ENCODE measurements at regions not wholly inside any gene's neighbourhood (a gene's known extent, or its start where the extent isn't known, plus 50 kb on each side); places are given as distances from the start of the nearest gene placed in this dataset.

DNA sequence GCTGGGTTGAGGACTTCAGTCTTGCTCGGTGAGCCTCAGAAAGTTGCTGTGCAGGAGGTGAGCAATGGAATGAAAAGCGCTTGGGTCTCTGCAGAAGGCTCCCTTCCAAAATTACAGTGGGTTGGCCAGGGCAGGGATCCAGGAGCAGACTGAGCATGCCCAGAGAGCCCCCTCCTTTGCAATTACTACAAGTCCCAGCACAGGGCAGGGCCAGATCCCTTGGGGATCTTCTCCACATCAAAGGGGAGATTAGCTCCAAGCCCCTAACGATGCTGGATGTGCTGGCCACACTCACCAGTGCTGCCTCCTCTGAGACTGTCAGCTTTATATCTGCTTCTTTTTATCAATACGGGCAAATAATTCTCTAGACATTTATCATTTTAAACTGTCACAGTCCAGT lies 337.5 kb downstream of the RPS24 start:
- TF ChIP-seq POLR2A (IDR thresholded peaks at IDR 0.05) = no peak
- TF ChIP-seq, protein P1, sequence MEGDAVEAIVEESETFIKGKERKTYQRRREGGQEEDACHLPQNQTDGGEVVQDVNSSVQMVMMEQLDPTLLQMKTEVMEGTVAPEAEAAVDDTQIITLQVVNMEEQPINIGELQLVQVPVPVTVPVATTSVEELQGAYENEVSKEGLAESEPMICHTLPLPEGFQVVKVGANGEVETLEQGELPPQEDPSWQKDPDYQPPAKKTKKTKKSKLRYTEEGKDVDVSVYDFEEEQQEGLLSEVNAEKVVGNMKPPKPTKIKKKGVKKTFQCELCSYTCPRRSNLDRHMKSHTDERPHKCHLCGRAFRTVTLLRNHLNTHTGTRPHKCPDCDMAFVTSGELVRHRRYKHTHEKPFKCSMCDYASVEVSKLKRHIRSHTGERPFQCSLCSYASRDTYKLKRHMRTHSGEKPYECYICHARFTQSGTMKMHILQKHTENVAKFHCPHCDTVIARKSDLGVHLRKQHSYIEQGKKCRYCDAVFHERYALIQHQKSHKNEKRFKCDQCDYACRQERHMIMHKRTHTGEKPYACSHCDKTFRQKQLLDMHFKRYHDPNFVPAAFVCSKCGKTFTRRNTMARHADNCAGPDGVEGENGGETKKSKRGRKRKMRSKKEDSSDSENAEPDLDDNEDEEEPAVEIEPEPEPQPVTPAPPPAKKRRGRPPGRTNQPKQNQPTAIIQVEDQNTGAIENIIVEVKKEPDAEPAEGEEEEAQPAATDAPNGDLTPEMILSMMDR (IDR thresholded peaks at IDR 0.05) = no peak
- TF ChIP-seq EP300 (IDR thresholded peaks at IDR 0.05) = no peak
- TF ChIP-seq POLR2AphosphoS5 (IDR thresholded peaks at IDR 0.05) = no peak

Measured in suprapubic skin (tissue), 4 donors.